ENCODE measurements at regions not wholly inside any gene's neighbourhood (a gene's known extent, or its start where the extent isn't known, plus 50 kb on each side); places are given as distances from the start of the nearest gene placed in this dataset.

DNA sequence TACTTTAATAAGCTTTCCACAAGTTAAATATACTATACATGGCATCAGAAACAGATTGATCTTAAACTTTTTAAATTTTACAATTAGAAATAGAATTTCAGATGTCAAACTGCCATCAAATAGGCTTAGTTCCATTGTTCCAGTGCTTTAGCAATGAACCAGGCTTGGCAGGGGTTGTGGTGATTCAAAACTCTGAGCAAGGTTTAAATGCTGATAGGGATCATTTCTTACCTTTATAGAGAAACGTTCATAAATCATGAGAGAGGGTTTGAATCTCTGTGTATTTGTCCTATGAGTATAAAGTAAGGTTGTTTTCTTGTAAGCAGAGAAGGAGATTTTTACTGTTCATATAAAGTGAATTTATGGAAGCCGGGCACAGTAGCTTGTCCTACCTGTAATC, 794.5 kb upstream of the TBX3 start:
- TF ChIP-seq EZH2 (IDR thresholded peaks at IDR 0.05; ENCODE audit: insufficient read depth, poor library complexity, severe bottlenecking) (no peak), EZH2phosphoT487 (IDR thresholded peaks at IDR 0.05; ENCODE audit: insufficient read depth, low read depth) (no peak)

Data from GM23248 (cell line).